GM10248 (cell line): ENCODE measurements at regions not wholly inside any gene's neighbourhood (a gene's known extent, or its start where the extent isn't known, plus 50 kb on each side); places are given as distances from the start of the nearest gene placed in this dataset.

Experiments used
- CTCF ChIA-PET: fragments of 300-600 bp; sonication (Branson Sonifier 250); formaldehyde crosslinking; extraction: SDS; loops from one replicate; lab custom pipeline; 2021; ENCODE audit warnings: antibody characterized with exemption; lab: Yijun Ruan, JAX
- POLR2A ChIA-PET: fragments of 350-650 bp; sonication (Branson Sonifier 250); formaldehyde crosslinking; extraction: SDS; loops from one replicate; lab custom pipeline; 2020; ENCODE audit warnings: antibody characterized with exemption; lab: Yijun Ruan, JAX
- DNase-seq: peaks from one replicate; pipeline ENCODE4 v3.0.0; 2012; ENCODE audit errors: extremely low spot score
- CTCF ChIP-seq: IDR thresholded peaks from 2 replicates; pipeline ENCODE4 v1.5.1; 2012; ENCODE audit warnings: mild to moderate bottlenecking, low read depth; ENCODE audit errors: extremely low read depth, missing control alignments, control extremely low read depth

GRCh38 chr1:184893695-184894094, 80.6 kb downstream of the NIBAN1 start:
- no peak for DNase-seq
- ChIA-PET POLR2A (no interaction called here), CTCF (interaction anchor here (1.4 to 5.1 kb wide), 3 partner anchors 9 to 276 kb away, joined by 5 to 23 read pairs (median 7); no protein-coding TSS in a partner anchor)
- TF ChIP-seq CTCF = no peak

- no peak for DNase-seq
- ChIA-PET CTCF (interaction anchor here (0.8 to 5.1 kb wide), 19 partner anchors 10 to 278 kb away, joined by 3 to 23 read pairs (median 3); partner anchors contain the start of gene NIBAN1), POLR2A (no interaction called here)
- TF ChIP-seq CTCF = no peak
Measured at GRCh38 chr1:184892116-184892515, 82.2 kb downstream of the NIBAN1 start.

- DNase-seq = no peak
- ChIA-PET CTCF (interaction anchor here (0.9 to 5.1 kb wide), 13 partner anchors 11 to 86 kb away, joined by 3 to 23 read pairs (median 3); partner anchors contain the start of gene NIBAN1), POLR2A (no interaction called here)
- TF ChIP-seq CTCF = no peak
Measured at GRCh38 chr1:184891440-184891839, 82.9 kb downstream of the NIBAN1 start.

GRCh38 chr1:184890539-184890973, 83.8 kb downstream of the NIBAN1 start:
- DNase-seq = no peak
- CTCF ChIA-PET = interaction anchor here (1.2 to 5.1 kb wide), 3 partner anchors 10 to 85 kb away, joined by 3 to 23 read pairs (median 4); no protein-coding TSS in a partner anchor
- POLR2A ChIA-PET = no interaction called here
- TF ChIP-seq CTCF = no peak

GRCh38 chr1:184889902-184890301, 84.4 kb downstream of the NIBAN1 start:
- DNase-seq = no peak
- CTCF ChIA-PET = interaction anchor here (1.0 to 1.2 kb wide), 3 partner anchors 9 to 63 kb away, joined by 3 read pairs; no protein-coding TSS in a partner anchor
- no peak for TF ChIP-seq CTCF
- POLR2A ChIA-PET = no interaction called here

- CTCF ChIA-PET = interaction anchor here (1.0 to 1.2 kb wide), 3 partner anchors 9 to 63 kb away, joined by 3 read pairs; no protein-coding TSS in a partner anchor
- TF ChIP-seq CTCF = no peak
- POLR2A ChIA-PET = no interaction called here
- no peak for DNase-seq
Measured at GRCh38 chr1:184889166-184889565, 85.1 kb downstream of the NIBAN1 start.
